ACC112 (cell line): ENCODE measurements at regions not wholly inside any gene's neighbourhood (a gene's known extent, or its start where the extent isn't known, plus 50 kb on each side); places are given as distances from the start of the nearest gene placed in this dataset.
"Not testable (repeated sequence)": the region's sequence is repeated elsewhere in the genome, so short reads cannot be mapped to it uniquely, and the experiment has no call there.

ENCODE experiments used
- H2AFZ ChIP-seq: fragments of 200-600 bp; sonication (generic); one replicate; pipeline ENCODE4 v1.6.0; 2017; ENCODE audit warnings: antibody characterized with exemption, low read length; ENCODE audit not compliant: unreplicated experiment
- H3K27ac ChIP-seq: fragments of 200-600 bp; sonication (generic); 2 replicates; pipeline ENCODE4 v1.5.1; 2014; ENCODE audit warnings: low read depth, mild to moderate bottlenecking, antibody characterized with exemption, low read length, moderate library complexity
- H3K27me3 ChIP-seq: fragments of 200-600 bp; sonication (generic); 2 replicates; pipeline ENCODE4 v1.6.1; 2014; ENCODE audit warnings: mild to moderate bottlenecking, antibody characterized with exemption, low read length, moderate library complexity, mixed read lengths; ENCODE audit not compliant: insufficient read depth
- H3K36me3 ChIP-seq: fragments of 200-600 bp; sonication (generic); 2 replicates; pipeline ENCODE4 v1.6.1; 2016; ENCODE audit warnings: mild to moderate bottlenecking, antibody characterized with exemption, low read length, moderate library complexity, mixed read lengths; ENCODE audit not compliant: insufficient read depth
- H3K4me1 ChIP-seq: fragments of 200-600 bp; sonication (generic); one replicate; pipeline ENCODE4 v1.6.1; 2016; ENCODE audit warnings: low read length, mixed read lengths; ENCODE audit not compliant: insufficient read depth, unreplicated experiment, control insufficient read depth
- H3K4me3 ChIP-seq: fragments of 200-600 bp; sonication (generic); 2 replicates; pipeline ENCODE4 v1.5.1; 2014; ENCODE audit warnings: mild to moderate bottlenecking, low read depth, low read length
- H3K79me2 ChIP-seq: fragments of 200-600 bp; sonication (generic); one replicate; pipeline ENCODE4 v1.6.0; 2016; ENCODE audit warnings: low read length; ENCODE audit not compliant: control insufficient read depth, unreplicated experiment, insufficient read depth

DNA sequence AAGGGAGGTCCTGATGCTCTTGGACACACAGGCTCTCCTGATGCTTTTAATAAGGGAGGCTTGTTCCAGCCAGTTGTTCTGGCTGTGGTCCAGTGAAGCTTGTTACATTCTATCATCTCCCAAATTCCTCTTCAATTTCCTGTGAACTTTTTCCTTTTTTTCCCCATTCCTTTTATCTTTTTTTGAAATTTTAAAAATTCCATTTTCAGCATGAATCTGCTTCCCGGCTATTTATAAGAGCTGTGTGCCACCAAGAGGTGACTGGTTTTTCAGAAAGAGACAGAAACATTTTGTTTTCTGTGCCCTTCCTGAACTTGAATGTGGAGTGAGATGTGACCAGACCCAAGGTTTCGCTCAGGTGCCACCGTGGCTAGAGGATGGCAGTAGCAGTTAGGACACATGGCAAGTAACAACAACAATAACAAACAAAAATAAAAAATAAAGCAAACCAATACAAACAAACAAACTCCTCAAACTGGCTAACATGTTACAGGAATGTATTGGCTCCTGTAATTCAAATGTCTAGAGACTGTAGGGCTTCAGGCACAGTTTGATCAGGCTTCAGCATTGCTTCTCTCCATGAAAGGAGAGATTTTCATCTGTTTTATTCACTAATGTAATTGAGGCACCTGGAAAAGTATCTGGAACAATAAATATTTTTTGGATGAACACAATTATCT is 121.1 kb downstream of the BOD1 start:
- Histone ChIP-seq H3K27ac (no peak overlapping the region), H3K79me2 (no peaks in the 10 kb centered on the region), H3K36me3 (no peaks in the 10 kb centered on the region), H3K4me1 (peaks cover 19% of the 10 kb centered on the region), H2AFZ (no peak overlapping the region), H3K4me3 (no peak overlapping the region), H3K27me3 (no peaks in the 10 kb centered on the region)

DNA sequence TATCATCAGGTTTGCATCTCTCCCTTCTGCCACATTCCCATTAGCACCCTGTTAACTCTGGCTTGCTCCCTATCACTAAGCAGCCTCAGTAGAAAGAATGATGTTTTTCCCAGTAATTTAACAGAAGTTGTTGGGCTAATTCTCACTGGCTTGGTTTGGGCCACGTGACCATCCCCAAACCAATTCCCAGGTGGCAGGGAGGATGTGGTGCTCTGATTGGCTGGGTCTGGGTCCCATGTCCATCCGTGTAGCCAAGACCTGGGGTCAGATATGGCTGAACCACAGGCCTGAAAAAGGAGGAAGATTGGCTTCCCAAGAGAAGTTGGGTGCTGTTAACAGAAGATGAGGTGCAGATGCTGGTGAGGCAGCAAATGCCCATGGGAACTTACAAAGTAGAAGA is 122.0 kb downstream of the BOD1 start:
- Histone ChIP-seq H3K4me1 (peaks cover 19% of the 10 kb centered on the region), H3K27ac (no peak overlapping the region), H3K4me3 (no peak overlapping the region), H3K27me3 (no peaks in the 10 kb centered on the region), H3K79me2 (no peaks in the 10 kb centered on the region), H2AFZ (no peak overlapping the region), H3K36me3 (no peaks in the 10 kb centered on the region)

DNA sequence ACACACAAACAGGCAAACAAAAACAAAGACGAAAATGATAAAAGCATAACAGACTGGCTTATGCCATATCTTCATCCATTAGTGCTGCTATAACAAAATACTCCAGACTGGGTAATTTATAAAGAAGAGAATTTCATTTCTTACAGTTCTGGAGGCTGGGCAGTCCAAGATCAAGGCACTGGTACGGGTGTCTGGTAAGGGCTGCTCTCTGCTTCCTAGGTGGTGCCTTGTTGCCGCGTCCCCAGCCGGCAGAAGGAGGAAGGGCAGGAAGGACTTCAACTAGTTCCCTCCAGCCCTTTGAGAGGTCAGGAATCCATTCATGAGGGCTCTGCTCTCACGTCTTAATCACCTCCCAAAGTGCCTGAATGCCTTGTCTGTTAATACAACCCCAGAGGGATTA is 122.6 kb downstream of the BOD1 start:
- H3K27me3 ChIP-seq = no peaks in the 10 kb centered on the region
- no peak overlapping the region for H2AFZ ChIP-seq
- no peak overlapping the region for H3K27ac ChIP-seq
- no peaks in the 10 kb centered on the region for H3K36me3 ChIP-seq
- H3K4me3 ChIP-seq = no peak overlapping the region
- H3K4me1 ChIP-seq = peaks cover 17% of the 10 kb centered on the region
- H3K79me2 ChIP-seq = no peaks in the 10 kb centered on the region

DNA sequence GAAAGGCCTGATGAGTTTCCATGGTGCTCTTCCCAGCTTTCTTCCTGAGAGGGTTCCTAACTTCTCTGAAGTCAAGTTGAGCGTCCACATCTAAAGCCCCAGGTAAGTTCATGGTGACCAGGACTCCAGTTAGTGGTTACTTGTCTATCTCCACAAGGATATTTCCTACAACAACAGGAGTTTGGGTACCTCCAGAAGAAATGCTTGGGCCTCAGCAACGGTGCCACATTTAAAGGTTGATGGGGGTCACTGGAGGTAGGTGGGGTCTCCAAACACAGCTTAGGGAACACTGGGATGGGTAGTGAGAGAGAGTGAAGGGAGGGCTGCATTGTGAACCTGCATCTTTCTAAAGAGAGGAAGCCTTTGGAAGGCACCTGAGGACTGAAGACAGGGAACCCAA is 123.4 kb downstream of the BOD1 start:
- Histone ChIP-seq H2AFZ (no peak overlapping the region), H3K27me3 (no peaks in the 10 kb centered on the region), H3K79me2 (no peaks in the 10 kb centered on the region), H3K4me1 (peaks cover 9% of the 10 kb centered on the region), H3K27ac (no peak overlapping the region), H3K36me3 (no peaks in the 10 kb centered on the region), H3K4me3 (no peak overlapping the region)

DNA sequence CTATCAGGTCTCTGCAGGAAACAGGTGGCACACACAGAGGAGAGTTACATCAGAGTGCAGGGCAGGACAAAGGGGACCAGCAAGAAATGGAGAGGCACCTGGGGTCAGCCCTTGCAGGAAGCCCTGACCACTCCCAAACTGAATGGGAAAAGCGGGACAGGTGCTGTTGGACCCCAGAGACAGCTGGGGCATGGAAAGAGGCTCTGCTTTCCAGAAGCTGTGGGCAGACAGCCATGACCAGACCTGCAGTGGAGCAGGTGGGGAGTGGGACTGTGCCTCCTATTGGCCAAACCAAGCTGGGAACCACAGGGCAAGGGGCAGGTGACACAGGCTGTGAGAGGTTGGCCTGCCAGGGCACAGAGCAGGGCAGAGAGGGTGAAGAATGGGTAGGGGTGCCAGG is 125.8 kb downstream of the BOD1 start:
- Histone ChIP-seq H3K36me3 (no peaks in the 10 kb centered on the region), H3K79me2 (no peaks in the 10 kb centered on the region), H3K27ac (no peak overlapping the region), H3K4me1 (peaks cover 9% of the 10 kb centered on the region), H2AFZ (no peak overlapping the region), H3K4me3 (no peak overlapping the region), H3K27me3 (no peaks in the 10 kb centered on the region)

DNA sequence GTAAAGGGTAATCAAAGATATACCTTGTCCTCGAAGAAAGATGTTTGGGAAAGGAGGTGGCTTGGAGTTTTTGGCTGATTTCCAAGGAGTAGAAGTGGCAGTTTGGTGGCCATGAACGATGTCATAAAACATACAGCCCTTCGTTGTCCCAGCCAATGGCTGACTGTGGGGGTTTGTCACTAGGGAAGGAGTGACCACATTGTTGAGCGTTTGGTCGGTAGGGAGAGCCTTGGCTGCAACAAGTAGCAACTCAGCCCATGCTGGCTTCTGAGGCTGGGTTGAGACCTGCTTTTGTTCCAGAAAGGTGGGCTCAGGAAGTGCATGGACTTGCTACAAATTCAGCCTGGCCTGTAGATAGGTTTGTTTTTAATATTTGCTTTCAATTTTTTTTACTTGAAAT is 128.3 kb downstream of the BOD1 start:
- Histone ChIP-seq H3K4me1 (no peaks in the 10 kb centered on the region), H3K36me3 (no peaks in the 10 kb centered on the region), H3K27me3 (no peaks in the 10 kb centered on the region), H2AFZ (no peak overlapping the region), H3K27ac (no peak overlapping the region), H3K4me3 (no peak overlapping the region), H3K79me2 (no peaks in the 10 kb centered on the region)

DNA sequence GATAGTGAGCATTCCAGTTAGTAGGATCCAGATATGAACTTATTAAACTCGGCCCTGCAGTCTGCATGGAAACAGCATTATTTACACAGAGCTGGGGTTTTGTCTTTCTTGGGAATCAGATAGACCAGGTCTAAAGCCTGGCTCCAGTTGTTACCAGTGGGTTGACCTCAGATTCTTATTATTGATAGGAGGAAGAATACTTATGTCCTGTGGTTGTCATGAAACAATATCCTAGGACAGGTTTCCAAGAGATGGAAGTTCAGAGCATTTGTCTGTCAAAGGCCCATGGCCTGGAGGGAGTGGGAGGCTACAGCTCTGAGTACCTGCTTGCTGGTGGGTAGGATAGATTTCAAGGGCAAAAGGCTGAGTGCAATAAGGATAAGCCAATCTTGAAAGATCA is 129.2 kb downstream of the BOD1 start:
- Histone ChIP-seq H2AFZ (no peak overlapping the region), H3K4me1 (no peaks in the 10 kb centered on the region), H3K36me3 (no peaks in the 10 kb centered on the region), H3K27ac (no peak overlapping the region), H3K27me3 (no peaks in the 10 kb centered on the region), H3K79me2 (no peaks in the 10 kb centered on the region), H3K4me3 (no peak overlapping the region)

DNA sequence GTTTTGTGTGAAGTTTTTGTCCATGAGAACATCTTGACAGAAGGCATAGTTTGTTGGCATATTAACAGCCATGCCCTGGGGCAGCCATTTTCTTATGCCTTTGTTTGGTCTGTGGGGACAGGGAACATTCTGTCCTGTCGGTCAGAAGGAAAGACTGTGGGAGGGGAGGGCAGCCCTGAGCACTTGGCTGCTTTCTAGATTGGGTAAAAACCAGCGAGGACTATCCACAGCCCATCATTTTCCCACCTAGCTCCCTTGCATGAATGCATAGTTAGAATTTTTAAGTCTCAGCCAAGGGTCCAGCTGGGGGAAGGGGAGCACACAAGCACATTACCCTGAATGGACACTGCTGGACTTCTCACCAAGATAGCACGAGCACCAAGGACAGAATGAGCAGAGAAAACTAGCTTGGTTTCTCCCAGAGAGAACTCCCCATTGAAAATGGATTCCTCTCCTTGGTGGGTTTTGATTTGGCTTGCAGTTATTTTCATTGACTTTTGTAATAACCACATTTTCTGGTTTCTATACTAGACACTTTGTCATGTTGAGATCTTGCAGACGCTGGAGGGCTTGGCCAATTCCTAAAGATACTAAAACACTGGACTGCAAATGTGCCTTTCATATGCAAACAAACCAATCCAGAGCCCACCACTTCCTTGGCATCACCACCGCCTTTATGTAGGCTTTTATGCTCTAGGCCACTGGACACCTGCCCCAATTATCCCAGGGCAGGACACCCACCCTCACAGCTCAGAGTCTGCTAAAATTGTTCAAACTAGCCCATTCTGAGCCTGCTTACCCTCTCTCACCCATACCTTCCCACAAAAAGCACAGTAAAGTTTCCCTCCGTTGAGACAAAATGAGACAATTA is 129.9 kb downstream of the BOD1 start:
- Histone ChIP-seq H2AFZ (no peak overlapping the region), H3K79me2 (no peaks in the 10 kb centered on the region), H3K4me1 (no peaks in the 10 kb centered on the region), H3K4me3 (no peak overlapping the region), H3K36me3 (no peaks in the 10 kb centered on the region), H3K27ac (no peak overlapping the region), H3K27me3 (no peaks in the 10 kb centered on the region)

DNA sequence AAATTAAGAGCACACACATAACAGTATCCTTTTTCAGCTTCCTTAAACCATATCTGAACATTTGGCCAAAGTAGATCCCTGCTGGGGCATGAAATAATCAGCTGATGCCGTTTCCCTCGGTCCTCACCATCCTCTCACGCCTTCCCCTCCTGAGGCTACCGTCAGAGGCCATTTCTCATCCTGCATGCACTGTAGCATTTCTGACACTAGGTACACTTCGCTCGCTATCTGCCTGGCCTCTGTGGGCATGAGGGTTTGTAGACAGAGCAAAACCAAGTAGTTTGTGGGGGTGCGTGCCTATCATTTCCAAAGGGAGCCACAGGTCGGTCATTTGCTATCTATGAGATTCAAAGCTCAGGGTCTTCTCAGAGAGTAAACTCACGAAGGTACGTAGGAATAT is 131.9 kb downstream of the BOD1 start:
- Histone ChIP-seq H3K36me3 (no peaks in the 10 kb centered on the region), H3K27me3 (no peaks in the 10 kb centered on the region), H3K4me3 (no peak overlapping the region), H3K4me1 (no peaks in the 10 kb centered on the region), H2AFZ (no peak overlapping the region), H3K79me2 (no peaks in the 10 kb centered on the region), H3K27ac (no peak overlapping the region)

DNA sequence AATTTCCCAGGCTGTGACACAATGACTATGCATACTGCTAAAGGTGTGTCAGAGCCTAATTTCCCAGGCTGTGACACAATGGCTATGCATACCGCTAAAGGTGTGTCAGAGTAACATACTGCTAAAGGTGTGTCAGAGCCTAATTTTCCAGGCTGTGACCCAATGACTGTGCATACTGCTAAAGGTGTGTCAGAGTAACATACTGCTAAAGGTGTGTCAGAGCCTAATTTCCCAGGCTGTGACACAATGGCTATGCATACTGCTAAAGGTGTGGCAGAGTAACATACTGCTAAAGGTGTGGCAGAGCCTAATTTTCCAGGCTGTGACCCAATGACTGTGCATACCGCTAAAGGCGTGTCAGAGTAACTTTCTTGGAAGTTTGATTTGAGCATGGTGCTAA is 132.9 kb downstream of the BOD1 start:
- not testable (repeated sequence) for H3K4me1 ChIP-seq, H3K27ac ChIP-seq, H3K4me3 ChIP-seq, H3K79me2 ChIP-seq, H3K27me3 ChIP-seq, H2AFZ ChIP-seq, H3K36me3 ChIP-seq

DNA sequence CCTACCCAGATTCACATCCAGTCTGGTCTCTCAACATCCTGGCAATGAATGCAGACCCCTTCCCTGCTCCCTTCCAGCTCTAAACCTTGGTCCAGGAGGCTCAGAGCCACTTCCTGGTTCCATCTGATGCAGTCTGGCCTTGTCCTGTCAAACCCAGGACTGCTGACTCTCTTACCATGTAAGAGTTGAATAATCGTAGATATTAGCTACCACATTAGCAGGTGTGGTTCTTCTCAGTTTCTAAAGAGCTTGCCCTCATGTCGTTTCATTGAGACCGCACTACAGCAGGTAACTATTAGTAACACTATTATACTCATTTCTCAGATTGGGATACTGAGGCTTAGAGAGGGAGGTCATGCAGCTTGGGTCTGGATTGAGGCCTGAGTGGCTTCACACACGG is 133.3 kb downstream of the BOD1 start:
- Histone ChIP-seq H3K27me3 (no peaks in the 10 kb centered on the region), H3K79me2 (no peaks in the 10 kb centered on the region), H3K4me3 (no peak overlapping the region), H2AFZ (no peak overlapping the region), H3K36me3 (no peaks in the 10 kb centered on the region), H3K4me1 (peaks cover 3% of the 10 kb centered on the region), H3K27ac (no peak overlapping the region)
